RPMI7951 (cell line): ENCODE measurements at regions not wholly inside any gene's neighbourhood (a gene's known extent, or its start where the extent isn't known, plus 50 kb on each side); places are given as distances from the start of the nearest gene placed in this dataset.

ENCODE experiments used
- DNase-seq: peaks from one replicate; pipeline ENCODE4 v3.0.0-alpha.2; 2012; ENCODE audit warnings: low read depth

GRCh38 chr3:102081572-102082289 is 232.4 kb downstream of the NFKBIZ start:
- no peak for DNase-seq

- DNase-seq = no peak
These were observed 234.2 kb downstream of the NFKBIZ start for GRCh38 chr3:102083473-102083872.

GRCh38 chr3:102084006-102084405 is 234.7 kb downstream of the NFKBIZ start:
- no peak for DNase-seq

- DNase-seq = no peak
These were observed 235.4 kb downstream of the NFKBIZ start for GRCh38 chr3:102084704-102085103.

- no peak for DNase-seq
These were observed 236.3 kb downstream of the NFKBIZ start for GRCh38 chr3:102085431-102086176.

GRCh38 chr3:102087236-102087635 is 237.9 kb downstream of the NFKBIZ start:
- no peak for DNase-seq

GRCh38 chr3:102089239-102089638 is 239.9 kb downstream of the NFKBIZ start:
- DNase-seq = no peak

GRCh38 chr3:102089904-102090720 is 240.8 kb downstream of the NFKBIZ start:
- DNase-seq = no peak

- no peak for DNase-seq
These were observed 241.4 kb downstream of the NFKBIZ start for GRCh38 chr3:102090721-102091045.

GRCh38 chr3:102091358-102091757 is 242.0 kb downstream of the NFKBIZ start:
- DNase-seq = no peak

GRCh38 chr3:102092617-102093466 is 243.5 kb downstream of the NFKBIZ start:
- DNase-seq = no peak

GRCh38 chr3:102094506-102094905 is 245.2 kb downstream of the NFKBIZ start:
- no peak for DNase-seq

- no peak for DNase-seq
These were observed 246.1 kb downstream of the NFKBIZ start for GRCh38 chr3:102095383-102095782.

GRCh38 chr3:102096066-102096465 is 246.8 kb downstream of the NFKBIZ start:
- DNase-seq = no peak

GRCh38 chr3:102098130-102098885 is 249.0 kb downstream of the NFKBIZ start:
- DNase-seq = no peak

- no peak for DNase-seq
These were observed 250.6 kb downstream of the NFKBIZ start for GRCh38 chr3:102099913-102100312.

- no peak for DNase-seq
These were observed 253.1 kb downstream of the NFKBIZ start for GRCh38 chr3:102102394-102102793.

- no peak for DNase-seq
These were observed 254.7 kb downstream of the NFKBIZ start for GRCh38 chr3:102104033-102104432.

- DNase-seq = no peak
These were observed 255.9 kb downstream of the NFKBIZ start for GRCh38 chr3:102105193-102105592.

- no peak for DNase-seq
These were observed 257.2 kb downstream of the NFKBIZ start for GRCh38 chr3:102106416-102107097.
